A673 (cell line): ENCODE measurements at regions not wholly inside any gene's neighbourhood (a gene's known extent, or its start where the extent isn't known, plus 50 kb on each side); places are given as distances from the start of the nearest gene placed in this dataset.

Experiments used
- BruUV-seq: library from RNA; stranded (reverse); fragments of 400-500 nt; replicated peaks from 2 replicates; lab custom pipeline; 2021; lab: Mats Ljungman, UMichigan
- CTCF ChIA-PET: fragments of 300-600 bp; sonication (Branson Sonifier 250); formaldehyde crosslinking; loops from one replicate; lab custom pipeline; 2022; ENCODE audit warnings: antibody characterized with exemption; lab: Charles Lee
- POLR2A ChIA-PET: fragments of 300-600 bp; sonication (Branson Sonifier 250); formaldehyde crosslinking; loops from one replicate; lab custom pipeline; 2022; ENCODE audit warnings: antibody characterized with exemption; ENCODE audit not compliant: low non-redundant PET; lab: Charles Lee
- DNase-seq: peaks from one replicate; pipeline ENCODE4 v3.0.0-alpha.2; 2015; ENCODE audit warnings: low spot score
- H3K27ac ChIP-seq: fragments of 200-600 bp; sonication (generic); 2 replicates; pipeline ENCODE4 v1.5.1; 2016; ENCODE audit warnings: mixed run types, low read depth, mild to moderate bottlenecking, mixed read lengths, antibody characterized with exemption, low read length; ENCODE audit not compliant: poor library complexity, severe bottlenecking
- H3K27me3 ChIP-seq: fragments of 200-600 bp; sonication (generic); replicated peaks from 2 replicates; pipeline ENCODE4 v1.6.1; 2017; ENCODE audit warnings: mixed run types, low read depth, mild to moderate bottlenecking, mixed read lengths, antibody characterized with exemption, low read length; ENCODE audit not compliant: insufficient read depth, poor library complexity
- H3K36me3 ChIP-seq: fragments of 200-600 bp; sonication (generic); 2 replicates; pipeline ENCODE4 v1.6.1; 2016; ENCODE audit warnings: mixed run types, mild to moderate bottlenecking, mixed read lengths, antibody characterized with exemption, low read length; ENCODE audit not compliant: insufficient read depth, poor library complexity, severe bottlenecking
- H3K4me1 ChIP-seq: fragments of 200-600 bp; sonication (generic); 2 replicates; pipeline ENCODE4 v1.6.1; 2017; ENCODE audit warnings: mixed run types, mild to moderate bottlenecking, mixed read lengths, antibody characterized with exemption, low read length; ENCODE audit not compliant: insufficient read depth, poor library complexity, severe bottlenecking
- H3K4me3 ChIP-seq: fragments of 200-600 bp; sonication (generic); 2 replicates; pipeline ENCODE4 v1.5.1; 2016; ENCODE audit warnings: low read depth, mixed run types, mild to moderate bottlenecking, mixed read lengths, low read length; ENCODE audit not compliant: poor library complexity, severe bottlenecking
- H3K9me3 ChIP-seq: fragments of 200-600 bp; sonication (generic); 2 replicates; pipeline ENCODE4 v1.6.1; 2016; ENCODE audit warnings: mixed run types, low read depth, mild to moderate bottlenecking, mixed read lengths, antibody characterized with exemption, low read length; ENCODE audit not compliant: poor library complexity, severe bottlenecking
- EZH2 ChIP-seq: fragments of 200-600 bp; sonication (generic); IDR thresholded peaks from 2 replicates; pipeline ENCODE4 v1.6.1; 2017; ENCODE audit warnings: borderline replicate concordance, low read depth, mild to moderate bottlenecking, mixed read lengths, antibody characterized with exemption, low read length; ENCODE audit not compliant: poor library complexity, severe bottlenecking
- intact Hi-C: fragments of 100-400 bp; cut with micrococcal nuclease; formaldehyde crosslinking; loops from one replicate; pipeline ENCODE4 v1.10.0; 2022; ENCODE audit not compliant: unreplicated experiment
- TF ChIP-seq, protein P1 (sequence below): fragments of 300-800, 200-600 bp; sonication (generic); conservative IDR thresholded peaks from 2 replicates; pipeline ENCODE4 v1.5.1; 2017; ENCODE audit warnings: low read depth, mild to moderate bottlenecking, antibody characterized with exemption, low read length, moderate library complexity, mixed read lengths

- intact Hi-C loops = no loop called here
- CTCF ChIA-PET = no interaction called here
- POLR2A ChIA-PET = no interaction called here
- Histone ChIP-seq H3K9me3 (no peaks in the 10 kb centered on the region), H3K4me1 (peaks cover 13% of the 10 kb centered on the region), H3K27me3 (no peaks in the 10 kb centered on the region), H3K27ac (no peak overlapping the region), H3K36me3 (no peaks in the 10 kb centered on the region), H3K4me3 (no peak overlapping the region)
- BruUV-seq = no TSS peak
- TF ChIP-seq, protein P1, sequence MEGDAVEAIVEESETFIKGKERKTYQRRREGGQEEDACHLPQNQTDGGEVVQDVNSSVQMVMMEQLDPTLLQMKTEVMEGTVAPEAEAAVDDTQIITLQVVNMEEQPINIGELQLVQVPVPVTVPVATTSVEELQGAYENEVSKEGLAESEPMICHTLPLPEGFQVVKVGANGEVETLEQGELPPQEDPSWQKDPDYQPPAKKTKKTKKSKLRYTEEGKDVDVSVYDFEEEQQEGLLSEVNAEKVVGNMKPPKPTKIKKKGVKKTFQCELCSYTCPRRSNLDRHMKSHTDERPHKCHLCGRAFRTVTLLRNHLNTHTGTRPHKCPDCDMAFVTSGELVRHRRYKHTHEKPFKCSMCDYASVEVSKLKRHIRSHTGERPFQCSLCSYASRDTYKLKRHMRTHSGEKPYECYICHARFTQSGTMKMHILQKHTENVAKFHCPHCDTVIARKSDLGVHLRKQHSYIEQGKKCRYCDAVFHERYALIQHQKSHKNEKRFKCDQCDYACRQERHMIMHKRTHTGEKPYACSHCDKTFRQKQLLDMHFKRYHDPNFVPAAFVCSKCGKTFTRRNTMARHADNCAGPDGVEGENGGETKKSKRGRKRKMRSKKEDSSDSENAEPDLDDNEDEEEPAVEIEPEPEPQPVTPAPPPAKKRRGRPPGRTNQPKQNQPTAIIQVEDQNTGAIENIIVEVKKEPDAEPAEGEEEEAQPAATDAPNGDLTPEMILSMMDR = no peak
- no peak for TF ChIP-seq EZH2
- DNase-seq = no peak
Measured at GRCh38 chrX:5402461-5402860, 826.2 kb downstream of the NLGN4X start.

DNA sequence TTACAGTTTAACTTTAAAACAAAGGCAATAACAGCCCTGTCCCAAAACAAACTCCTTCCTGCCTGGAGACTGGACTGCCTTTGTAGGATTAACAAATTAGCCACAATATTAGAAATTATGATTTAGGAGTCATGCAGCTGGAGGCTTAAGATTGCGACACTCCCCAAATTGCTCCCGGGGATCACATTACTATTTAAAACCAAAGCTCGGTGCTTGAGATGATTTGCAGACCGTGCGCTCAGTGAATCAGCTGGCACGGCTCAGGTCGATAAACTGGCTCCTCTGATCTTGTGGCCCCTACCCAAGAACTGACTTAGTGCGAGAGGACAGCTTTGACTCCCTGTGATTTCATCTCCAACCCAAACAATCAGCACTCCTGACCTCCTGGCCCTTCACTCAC lies 829.3 kb downstream of the NLGN4X start:
- TF ChIP-seq, protein P1 = no peak
- no peak for TF ChIP-seq EZH2
- Histone ChIP-seq H3K4me3 (no peak overlapping the region), H3K36me3 (no peaks in the 10 kb centered on the region), H3K4me1 (peaks cover 17% of the 10 kb centered on the region), H3K27ac (no peak overlapping the region), H3K27me3 (no peaks in the 10 kb centered on the region), H3K9me3 (no peaks in the 10 kb centered on the region)
- ChIA-PET CTCF (no interaction called here), POLR2A (no interaction called here)
- DNase-seq = peak; percentile 71
- no TSS peak for BruUV-seq
- intact Hi-C loops = no loop called here

DNA sequence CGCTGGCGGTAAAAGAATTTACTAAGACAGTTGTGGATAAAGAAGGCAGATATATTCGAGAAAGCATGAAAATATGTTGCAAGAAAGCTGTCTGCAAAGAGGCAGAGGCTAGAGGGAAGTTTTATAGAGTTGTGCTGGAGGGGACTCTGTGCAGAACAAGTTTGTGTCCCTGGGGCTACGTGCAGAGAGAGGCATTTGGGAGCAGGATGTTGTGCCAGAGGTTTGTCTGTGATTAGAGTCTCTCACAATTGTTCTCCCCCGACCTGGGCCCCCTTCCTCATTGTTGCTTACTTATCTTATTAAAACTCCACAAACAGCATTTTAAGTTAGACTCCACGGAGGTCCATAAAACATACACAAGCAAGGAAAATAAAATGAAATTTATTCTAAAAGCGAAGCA lies 831.3 kb downstream of the NLGN4X start:
- no TSS peak for BruUV-seq
- H3K27me3 ChIP-seq = no peaks in the 10 kb centered on the region
- ChIA-PET CTCF (no interaction called here), POLR2A (no interaction called here)
- peak; percentile 31 for DNase-seq
- no peak for TF ChIP-seq EZH2
- TF ChIP-seq, protein P1 = no peak
- H3K36me3 ChIP-seq = no peaks in the 10 kb centered on the region
- no peak overlapping the region for H3K4me3 ChIP-seq
- no peaks in the 10 kb centered on the region for H3K9me3 ChIP-seq
- peaks cover 17% of the 10 kb centered on the region for H3K4me1 ChIP-seq
- H3K27ac ChIP-seq = no peak overlapping the region
- intact Hi-C loops = no loop called here
